A549 (cell line): ENCODE measurements at regions not wholly inside any gene's neighbourhood (a gene's known extent, or its start where the extent isn't known, plus 50 kb on each side); places are given as distances from the start of the nearest gene placed in this dataset.

Experiments used
- EP300 ChIP-seq, 2 experiments: fragments of >200 bp; sonication (Bioruptor Twin); formaldehyde crosslinking; IDR thresholded peaks; 2 replicates in 1 of 2; 3 replicates in 1 of 2; pipeline ENCODE4 v1.6.1; 2016 to 2017
- HOXA7 ChIP-seq: fragments of 250-450 bp; sonication (Bioruptor Pico); IDR thresholded peaks from 2 replicates; pipeline ENCODE4 v1.5.0; 2020; ENCODE audit warnings: mild to moderate bottlenecking, moderate library complexity
- KDM5A ChIP-seq: fragments of 200-600 bp; sonication (generic); IDR thresholded peaks from 2 replicates; pipeline ENCODE4 v1.6.1; 2016; ENCODE audit warnings: antibody characterized with exemption, mild to moderate bottlenecking
- MYC ChIP-seq: IDR thresholded peaks from 2 replicates; pipeline ENCODE4 v1.6.1; 2012; ENCODE audit warnings: mild to moderate bottlenecking, inconsistent platforms, low read length, improper control_type of control experiment, borderline replicate concordance
- POLR2A ChIP-seq: IDR thresholded peaks from 2 replicates; pipeline ENCODE4 v1.6.1; 2012; ENCODE audit warnings: mild to moderate bottlenecking, low read length
- RAD21 ChIP-seq, 2 experiments: fragments of >200 bp in 1 of 2; sonication (Bioruptor Twin) in 1 of 2; formaldehyde crosslinking in 1 of 2; IDR thresholded peaks in 1 of 2; conservative IDR thresholded peaks in 1 of 2; 2 replicates in 1 of 2; 3 replicates in 1 of 2; pipeline ENCODE4 v1.6.1; 2012 to 2018; ENCODE audit warnings: inconsistent platforms in 1 of 2
- RFX5 ChIP-seq: fragments of 450-650 bp; IDR thresholded peaks from 2 replicates; pipeline ENCODE4 v1.7.1; 2014; ENCODE audit warnings: antibody characterized with exemption, mild to moderate bottlenecking, moderate library complexity
- TF ChIP-seq, protein P1 (sequence below): fragments of >200 bp; sonication (Bioruptor Twin); formaldehyde crosslinking; IDR thresholded peaks from 3 replicates; pipeline ENCODE4 v1.5.1; 2016
- TF ChIP-seq, protein P2 (sequence below): fragments of >200 bp; sonication (Bioruptor Twin); formaldehyde crosslinking; IDR thresholded peaks from 2 replicates; pipeline ENCODE4 v1.6.1; 2016
- TF ChIP-seq, protein P3 (sequence below): fragments of 200-600 bp; sonication (generic); IDR thresholded peaks from 2 replicates; pipeline ENCODE4 v1.6.1; 2016; ENCODE audit warnings: antibody characterized with exemption, mild to moderate bottlenecking, moderate library complexity
- TF ChIP-seq, protein P4 (sequence below): IDR thresholded peaks from 2 replicates; pipeline ENCODE4 v1.6.1; 2012
- TF ChIP-seq, protein P5 (sequence below): fragments of 450-650 bp; IDR thresholded peaks from 2 replicates; pipeline ENCODE4 v1.6.1; 2014; ENCODE audit warnings: antibody characterized with exemption
- TF ChIP-seq, protein P6 (sequence below): IDR thresholded peaks from 2 replicates; pipeline ENCODE4 v1.6.1; 2012
- TF ChIP-seq, protein P7 (sequence below): IDR thresholded peaks from 2 replicates; pipeline ENCODE4 v1.6.1; 2012; ENCODE audit warnings: low read depth, borderline replicate concordance

DNA sequence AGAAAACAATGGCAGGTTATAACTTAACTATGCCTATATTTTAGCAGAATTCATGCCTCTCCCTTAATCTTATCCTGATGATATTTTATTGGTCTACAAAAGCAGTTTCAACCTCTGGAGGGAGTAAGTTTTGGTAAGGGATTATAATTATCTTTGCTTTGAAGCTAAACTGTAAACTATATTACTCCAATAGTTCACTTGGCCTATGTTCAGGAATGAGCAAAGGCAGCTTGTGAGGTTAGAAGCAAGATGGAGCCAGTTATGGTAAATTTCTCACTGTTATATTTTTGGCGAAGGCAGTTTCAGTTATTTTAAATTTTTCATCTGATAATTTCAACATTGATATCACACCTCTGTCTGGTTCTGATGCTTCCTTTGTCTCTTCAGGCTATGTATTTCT is 192.5 kb upstream of the RGPD4 start:
- TF ChIP-seq EP300 (IDR thresholded peaks at IDR 0.05) (no peak), POLR2A (no peak), HOXA7 (CRISPR knock-in tag) (no peak), RAD21 (conservative IDR thresholded peaks at IDR 0.05 in 1 of 2, IDR thresholded peaks at IDR 0.05 in 1 of 2) (no peak), MYC (no peak), KDM5A (no peak), RFX5 (no peak)
- TF ChIP-seq, protein P1, sequence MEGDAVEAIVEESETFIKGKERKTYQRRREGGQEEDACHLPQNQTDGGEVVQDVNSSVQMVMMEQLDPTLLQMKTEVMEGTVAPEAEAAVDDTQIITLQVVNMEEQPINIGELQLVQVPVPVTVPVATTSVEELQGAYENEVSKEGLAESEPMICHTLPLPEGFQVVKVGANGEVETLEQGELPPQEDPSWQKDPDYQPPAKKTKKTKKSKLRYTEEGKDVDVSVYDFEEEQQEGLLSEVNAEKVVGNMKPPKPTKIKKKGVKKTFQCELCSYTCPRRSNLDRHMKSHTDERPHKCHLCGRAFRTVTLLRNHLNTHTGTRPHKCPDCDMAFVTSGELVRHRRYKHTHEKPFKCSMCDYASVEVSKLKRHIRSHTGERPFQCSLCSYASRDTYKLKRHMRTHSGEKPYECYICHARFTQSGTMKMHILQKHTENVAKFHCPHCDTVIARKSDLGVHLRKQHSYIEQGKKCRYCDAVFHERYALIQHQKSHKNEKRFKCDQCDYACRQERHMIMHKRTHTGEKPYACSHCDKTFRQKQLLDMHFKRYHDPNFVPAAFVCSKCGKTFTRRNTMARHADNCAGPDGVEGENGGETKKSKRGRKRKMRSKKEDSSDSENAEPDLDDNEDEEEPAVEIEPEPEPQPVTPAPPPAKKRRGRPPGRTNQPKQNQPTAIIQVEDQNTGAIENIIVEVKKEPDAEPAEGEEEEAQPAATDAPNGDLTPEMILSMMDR, result no peak
- TF ChIP-seq, protein P2, sequence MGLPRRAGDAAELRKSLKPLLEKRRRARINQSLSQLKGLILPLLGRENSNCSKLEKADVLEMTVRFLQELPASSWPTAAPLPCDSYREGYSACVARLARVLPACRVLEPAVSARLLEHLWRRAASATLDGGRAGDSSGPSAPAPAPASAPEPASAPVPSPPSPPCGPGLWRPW, result no peak
- TF ChIP-seq, protein P3, sequence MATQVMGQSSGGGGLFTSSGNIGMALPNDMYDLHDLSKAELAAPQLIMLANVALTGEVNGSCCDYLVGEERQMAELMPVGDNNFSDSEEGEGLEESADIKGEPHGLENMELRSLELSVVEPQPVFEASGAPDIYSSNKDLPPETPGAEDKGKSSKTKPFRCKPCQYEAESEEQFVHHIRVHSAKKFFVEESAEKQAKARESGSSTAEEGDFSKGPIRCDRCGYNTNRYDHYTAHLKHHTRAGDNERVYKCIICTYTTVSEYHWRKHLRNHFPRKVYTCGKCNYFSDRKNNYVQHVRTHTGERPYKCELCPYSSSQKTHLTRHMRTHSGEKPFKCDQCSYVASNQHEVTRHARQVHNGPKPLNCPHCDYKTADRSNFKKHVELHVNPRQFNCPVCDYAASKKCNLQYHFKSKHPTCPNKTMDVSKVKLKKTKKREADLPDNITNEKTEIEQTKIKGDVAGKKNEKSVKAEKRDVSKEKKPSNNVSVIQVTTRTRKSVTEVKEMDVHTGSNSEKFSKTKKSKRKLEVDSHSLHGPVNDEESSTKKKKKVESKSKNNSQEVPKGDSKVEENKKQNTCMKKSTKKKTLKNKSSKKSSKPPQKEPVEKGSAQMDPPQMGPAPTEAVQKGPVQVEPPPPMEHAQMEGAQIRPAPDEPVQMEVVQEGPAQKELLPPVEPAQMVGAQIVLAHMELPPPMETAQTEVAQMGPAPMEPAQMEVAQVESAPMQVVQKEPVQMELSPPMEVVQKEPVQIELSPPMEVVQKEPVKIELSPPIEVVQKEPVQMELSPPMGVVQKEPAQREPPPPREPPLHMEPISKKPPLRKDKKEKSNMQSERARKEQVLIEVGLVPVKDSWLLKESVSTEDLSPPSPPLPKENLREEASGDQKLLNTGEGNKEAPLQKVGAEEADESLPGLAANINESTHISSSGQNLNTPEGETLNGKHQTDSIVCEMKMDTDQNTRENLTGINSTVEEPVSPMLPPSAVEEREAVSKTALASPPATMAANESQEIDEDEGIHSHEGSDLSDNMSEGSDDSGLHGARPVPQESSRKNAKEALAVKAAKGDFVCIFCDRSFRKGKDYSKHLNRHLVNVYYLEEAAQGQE, result no peak
- TF ChIP-seq, protein P4, sequence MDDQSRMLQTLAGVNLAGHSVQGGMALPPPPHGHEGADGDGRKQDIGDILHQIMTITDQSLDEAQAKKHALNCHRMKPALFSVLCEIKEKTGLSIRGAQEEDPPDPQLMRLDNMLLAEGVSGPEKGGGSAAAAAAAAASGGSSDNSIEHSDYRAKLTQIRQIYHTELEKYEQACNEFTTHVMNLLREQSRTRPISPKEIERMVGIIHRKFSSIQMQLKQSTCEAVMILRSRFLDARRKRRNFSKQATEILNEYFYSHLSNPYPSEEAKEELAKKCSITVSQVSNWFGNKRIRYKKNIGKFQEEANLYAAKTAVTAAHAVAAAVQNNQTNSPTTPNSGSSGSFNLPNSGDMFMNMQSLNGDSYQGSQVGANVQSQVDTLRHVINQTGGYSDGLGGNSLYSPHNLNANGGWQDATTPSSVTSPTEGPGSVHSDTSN, result no peak
- TF ChIP-seq, protein P5, sequence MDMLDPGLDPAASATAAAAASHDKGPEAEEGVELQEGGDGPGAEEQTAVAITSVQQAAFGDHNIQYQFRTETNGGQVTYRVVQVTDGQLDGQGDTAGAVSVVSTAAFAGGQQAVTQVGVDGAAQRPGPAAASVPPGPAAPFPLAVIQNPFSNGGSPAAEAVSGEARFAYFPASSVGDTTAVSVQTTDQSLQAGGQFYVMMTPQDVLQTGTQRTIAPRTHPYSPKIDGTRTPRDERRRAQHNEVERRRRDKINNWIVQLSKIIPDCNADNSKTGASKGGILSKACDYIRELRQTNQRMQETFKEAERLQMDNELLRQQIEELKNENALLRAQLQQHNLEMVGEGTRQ, result no peak
- TF ChIP-seq, protein P6, sequence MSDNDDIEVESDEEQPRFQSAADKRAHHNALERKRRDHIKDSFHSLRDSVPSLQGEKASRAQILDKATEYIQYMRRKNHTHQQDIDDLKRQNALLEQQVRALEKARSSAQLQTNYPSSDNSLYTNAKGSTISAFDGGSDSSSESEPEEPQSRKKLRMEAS, result no peak
- TF ChIP-seq, protein P7, sequence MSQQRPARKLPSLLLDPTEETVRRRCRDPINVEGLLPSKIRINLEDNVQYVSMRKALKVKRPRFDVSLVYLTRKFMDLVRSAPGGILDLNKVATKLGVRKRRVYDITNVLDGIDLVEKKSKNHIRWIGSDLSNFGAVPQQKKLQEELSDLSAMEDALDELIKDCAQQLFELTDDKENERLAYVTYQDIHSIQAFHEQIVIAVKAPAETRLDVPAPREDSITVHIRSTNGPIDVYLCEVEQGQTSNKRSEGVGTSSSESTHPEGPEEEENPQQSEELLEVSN, result no peak
